ENCODE measurements at regions not wholly inside any gene's neighbourhood (a gene's known extent, or its start where the extent isn't known, plus 50 kb on each side); places are given as distances from the start of the nearest gene placed in this dataset.
"Not testable (repeated sequence)": the region's sequence is repeated elsewhere in the genome, so short reads cannot be mapped to it uniquely, and the experiment has no call there.

- no peak for DNase-seq
Observed at GRCh38 chr20:40938020-40938419, 90.6 kb upstream of the TOP1 start.

GRCh38 chr20:40939667-40940066, 89.0 kb upstream of the TOP1 start:
- DNase-seq, result no peak

- DNase-seq, result no peak
Observed at GRCh38 chr20:40941133-40941610, 87.5 kb upstream of the TOP1 start.

GRCh38 chr20:40942006-40942405, 86.6 kb upstream of the TOP1 start:
- no peak for DNase-seq

GRCh38 chr20:40942775-40943174, 85.8 kb upstream of the TOP1 start:
- DNase-seq, result no peak

GRCh38 chr20:40943591-40943990, 85.0 kb upstream of the TOP1 start:
- no peak for DNase-seq

GRCh38 chr20:40945189-40945588, 83.4 kb upstream of the TOP1 start:
- DNase-seq, result no peak

- peak in 1 of 5 experiments; percentile 29 for DNase-seq
Observed at GRCh38 chr20:40945754-40946450, 82.7 kb upstream of the TOP1 start.

- DNase-seq, result no peak
Observed at GRCh38 chr20:40946451-40946850, 82.2 kb upstream of the TOP1 start.

- no peak for DNase-seq
Observed at GRCh38 chr20:40948465-40949267, 80.0 kb upstream of the TOP1 start.

GRCh38 chr20:40949346-40949745, 79.3 kb upstream of the TOP1 start:
- no peak for DNase-seq

GRCh38 chr20:40952136-40952535, 76.5 kb upstream of the TOP1 start:
- no peak for DNase-seq

- DNase-seq, result no peak
Observed at GRCh38 chr20:40953416-40953815, 75.2 kb upstream of the TOP1 start.

GRCh38 chr20:40953856-40954255, 74.8 kb upstream of the TOP1 start:
- DNase-seq, result peak in 1 of 5 experiments; percentile 60

- no peak for DNase-seq
Observed at GRCh38 chr20:40954521-40955165, 74.0 kb upstream of the TOP1 start.

- DNase-seq, result no peak
Observed at GRCh38 chr20:40955326-40955725, 73.3 kb upstream of the TOP1 start.

- DNase-seq, result not testable (repeated sequence)
Observed at GRCh38 chr20:40955826-40956225, 72.8 kb upstream of the TOP1 start.

- no peak for DNase-seq
Observed at GRCh38 chr20:40956542-40957264, 71.9 kb upstream of the TOP1 start.

GRCh38 chr20:40957265-40957760, 71.3 kb upstream of the TOP1 start:
- DNase-seq, result no peak

- DNase-seq, result no peak
Observed at GRCh38 chr20:40958598-40958997, 70.0 kb upstream of the TOP1 start.

GRCh38 chr20:40959325-40960092, 69.1 kb upstream of the TOP1 start:
- no peak for DNase-seq

- DNase-seq, result no peak
Observed at GRCh38 chr20:40960101-40960500, 68.5 kb upstream of the TOP1 start.

Data from T-helper 2 cell (primary cell).